OCI-LY7 (cell line): ENCODE measurements at regions not wholly inside any gene's neighbourhood (a gene's known extent, or its start where the extent isn't known, plus 50 kb on each side); places are given as distances from the start of the nearest gene placed in this dataset.
A peak's percentile ranks its signal among the peaks of the same experiment; 100 is the strongest.

Source experiments
- BruUV-seq: library from RNA; stranded (reverse); fragments of 400-500 nt; replicated peaks from 2 replicates; lab custom pipeline; 2021; lab: Mats Ljungman, UMichigan
- CTCF ChIA-PET: fragments of 300-600 bp; sonication (Branson Sonifier 250); formaldehyde crosslinking; loops from one replicate; lab custom pipeline; 2022; ENCODE audit warnings: antibody characterized with exemption; ENCODE audit not compliant: unreplicated experiment; lab: Charles Lee
- POLR2A ChIA-PET: fragments of 300-600 bp; sonication (Branson Sonifier 250); formaldehyde crosslinking; loops from one replicate; lab custom pipeline; 2022; ENCODE audit warnings: antibody characterized with exemption; lab: Charles Lee
- DNase-seq: peaks from one replicate; pipeline ENCODE4 v3.0.0-alpha.2; 2015; ENCODE audit warnings: low spot score
- H2AFZ ChIP-seq: fragments of 200-600 bp; sonication (generic), shearing (Covaris generic); 2 replicates; pipeline ENCODE4 v1.6.1; 2014; ENCODE audit warnings: mild to moderate bottlenecking, antibody characterized with exemption, low read length, moderate library complexity
- H3K27ac ChIP-seq: fragments of 200-600 bp; sonication (generic); 2 replicates; pipeline ENCODE4 v1.5.1; 2014; ENCODE audit warnings: mixed run types, low read depth, mild to moderate bottlenecking, moderate library complexity, low read length, inconsistent platforms; ENCODE audit not compliant: poor library complexity, severe bottlenecking
- H3K36me3 ChIP-seq: fragments of 200-600 bp; sonication (generic); 2 replicates; pipeline ENCODE4 v1.6.1; 2014; ENCODE audit warnings: mild to moderate bottlenecking, antibody characterized with exemption, low read length, moderate library complexity, mixed read lengths; ENCODE audit not compliant: insufficient read depth
- H3K4me1 ChIP-seq: fragments of 200-600 bp; sonication (generic); 2 replicates; pipeline ENCODE4 v1.5.1; 2014; ENCODE audit warnings: mild to moderate bottlenecking, low read length; ENCODE audit not compliant: insufficient read depth, poor library complexity, severe bottlenecking
- H3K4me2 ChIP-seq: fragments of 200-600 bp; sonication (generic); 2 replicates; pipeline ENCODE4 v1.6.1; 2014; ENCODE audit warnings: mild to moderate bottlenecking, low read length
- H3K4me3 ChIP-seq: fragments of 200-600 bp; sonication (generic); 2 replicates; pipeline ENCODE4 v1.5.1; 2014; ENCODE audit warnings: mild to moderate bottlenecking, low read depth, low read length; ENCODE audit not compliant: poor library complexity, severe bottlenecking
- H3K79me2 ChIP-seq: fragments of 200-600 bp; sonication (generic); 2 replicates; pipeline ENCODE4 v1.6.1; 2016; ENCODE audit warnings: low read depth, mild to moderate bottlenecking, low read length, moderate library complexity, mixed read lengths; ENCODE audit not compliant: insufficient read depth
- H3K9me2 ChIP-seq: fragments of 200-600 bp; sonication (generic); 2 replicates; pipeline ENCODE4 v1.6.1; 2016; ENCODE audit warnings: mild to moderate bottlenecking, low read length, mixed read lengths; ENCODE audit not compliant: insufficient read depth
- H3K9me3 ChIP-seq: fragments of 200-600 bp; sonication (generic); 2 replicates; pipeline ENCODE4 v1.6.1; 2014; ENCODE audit warnings: mild to moderate bottlenecking, mixed run types, low read length, mixed read lengths
- H4K20me1 ChIP-seq: fragments of 200-600 bp; sonication (generic); 2 replicates; pipeline ENCODE4 v1.6.1; 2014; ENCODE audit warnings: mild to moderate bottlenecking, antibody characterized with exemption, low read length, moderate library complexity, mixed read lengths; ENCODE audit not compliant: insufficient read depth
- EZH2phosphoT487 ChIP-seq: fragments of 200-600 bp; sonication (generic); IDR thresholded peaks from 2 replicates; pipeline ENCODE4 v1.6.1; 2018; ENCODE audit warnings: low read depth, borderline replicate concordance, mild to moderate bottlenecking, mixed run types, antibody characterized with exemption, low read length, moderate library complexity, mixed read lengths
- intact Hi-C: fragments of 100-400 bp; cut with micrococcal nuclease; formaldehyde crosslinking; loops from one replicate; pipeline ENCODE4 v1.10.0; 2022; ENCODE audit not compliant: unreplicated experiment
- TF ChIP-seq, protein P1 (sequence below): fragments of 200-600 bp; sonication (generic); conservative IDR thresholded peaks from 2 replicates; pipeline ENCODE4 v1.5.1; 2014; ENCODE audit warnings: mild to moderate bottlenecking, antibody characterized with exemption, low read length, moderate library complexity, mixed read lengths

- POLR2A ChIA-PET: interaction anchor here (0.6 to 8.9 kb wide), 9 partner anchors 9 to 118 kb away, joined by 3 to 58 read pairs (median 4); no protein-coding TSS in a partner anchor
- Histone ChIP-seq H3K9me2 (no peaks in the 10 kb centered on the region), H3K36me3 (no peaks in the 10 kb centered on the region), H3K4me3 (no peak overlapping the region), H3K9me3 (no peaks in the 10 kb centered on the region), H3K27ac (peak overlapping the region; percentile 94), H3K4me1 (peaks cover 88% of the 10 kb centered on the region), H2AFZ (peak overlapping the region; percentile 71; the same call in 1 of the 2 replicates), H4K20me1 (no peaks in the 10 kb centered on the region), H3K79me2 (peaks cover 5% of the 10 kb centered on the region; the same call in 1 of the 2 replicates), H3K4me2 (peak overlapping the region; percentile 38)
- intact Hi-C loops: loop anchor here (5.0 kb wide), 1 partner anchor 79 kb away; no protein-coding TSS in a partner anchor
- DNase-seq: no peak
- no TSS peak for BruUV-seq
- CTCF ChIA-PET: interaction anchor here (1.2 to 2.6 kb wide), 3 partner anchors 12 to 62 kb away, joined by 3 to 8 read pairs (median 3); no protein-coding TSS in a partner anchor
- TF ChIP-seq EZH2phosphoT487: no peak
- TF ChIP-seq, protein P1, sequence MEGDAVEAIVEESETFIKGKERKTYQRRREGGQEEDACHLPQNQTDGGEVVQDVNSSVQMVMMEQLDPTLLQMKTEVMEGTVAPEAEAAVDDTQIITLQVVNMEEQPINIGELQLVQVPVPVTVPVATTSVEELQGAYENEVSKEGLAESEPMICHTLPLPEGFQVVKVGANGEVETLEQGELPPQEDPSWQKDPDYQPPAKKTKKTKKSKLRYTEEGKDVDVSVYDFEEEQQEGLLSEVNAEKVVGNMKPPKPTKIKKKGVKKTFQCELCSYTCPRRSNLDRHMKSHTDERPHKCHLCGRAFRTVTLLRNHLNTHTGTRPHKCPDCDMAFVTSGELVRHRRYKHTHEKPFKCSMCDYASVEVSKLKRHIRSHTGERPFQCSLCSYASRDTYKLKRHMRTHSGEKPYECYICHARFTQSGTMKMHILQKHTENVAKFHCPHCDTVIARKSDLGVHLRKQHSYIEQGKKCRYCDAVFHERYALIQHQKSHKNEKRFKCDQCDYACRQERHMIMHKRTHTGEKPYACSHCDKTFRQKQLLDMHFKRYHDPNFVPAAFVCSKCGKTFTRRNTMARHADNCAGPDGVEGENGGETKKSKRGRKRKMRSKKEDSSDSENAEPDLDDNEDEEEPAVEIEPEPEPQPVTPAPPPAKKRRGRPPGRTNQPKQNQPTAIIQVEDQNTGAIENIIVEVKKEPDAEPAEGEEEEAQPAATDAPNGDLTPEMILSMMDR: no peak
These were observed 60.1 kb upstream of the GPCPD1 start for GRCh38 chr20:5670874-5671273.

DNA sequence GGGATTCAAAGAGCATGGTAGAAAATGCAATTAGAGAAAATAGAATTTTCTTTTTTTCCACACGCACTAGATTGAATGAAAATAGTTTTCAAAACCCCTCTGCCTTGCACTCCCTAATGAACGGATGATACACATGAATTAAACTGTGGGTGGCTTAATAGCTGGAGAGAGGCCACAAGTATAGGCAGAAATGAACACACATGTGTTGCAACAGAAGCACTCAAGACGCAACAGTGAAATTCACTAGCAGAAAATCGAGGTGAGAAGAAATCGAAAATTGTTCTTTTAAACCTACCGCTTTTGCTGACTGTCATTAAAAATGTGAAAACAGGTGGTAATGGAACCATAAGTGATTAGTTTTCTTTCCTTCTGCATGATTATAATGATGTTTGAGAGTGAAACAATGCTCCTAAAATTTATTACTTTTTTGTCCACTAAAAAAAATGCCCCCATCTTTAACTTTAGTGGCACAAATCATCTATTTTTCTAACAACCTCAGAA, 59.3 kb upstream of the GPCPD1 start:
- intact Hi-C loops: loop anchor here (5.0 kb wide), 1 partner anchor 78 kb away; no protein-coding TSS in a partner anchor
- CTCF ChIA-PET: interaction anchor here (1.2 to 2.6 kb wide), 3 partner anchors 11 to 61 kb away, joined by 3 to 8 read pairs (median 3); no protein-coding TSS in a partner anchor
- DNase-seq: no peak

GRCh38 chr20:5668529-5668868, 57.7 kb upstream of the GPCPD1 start:
- Histone ChIP-seq H3K9me3 (peaks cover 6% of the 10 kb centered on the region; the same call in 1 of the 2 replicates), H3K4me1 (peaks cover 83% of the 10 kb centered on the region), H3K9me2 (no peaks in the 10 kb centered on the region), H3K4me3 (no peak overlapping the region), H3K36me3 (no peaks in the 10 kb centered on the region), H4K20me1 (no peaks in the 10 kb centered on the region), H3K4me2 (peak overlapping the region; percentile 46), H2AFZ (peak overlapping the region; percentile 24; the same call in 1 of the 2 replicates), H3K27ac (peak overlapping the region; percentile 94), H3K79me2 (peaks cover 5% of the 10 kb centered on the region; the same call in 1 of the 2 replicates)
- BruUV-seq: no TSS peak
- ChIA-PET CTCF (interaction anchor here (0.8 to 1.1 kb wide), 2 partner anchors 13 to 22 kb away, joined by 3 read pairs; no protein-coding TSS in a partner anchor), POLR2A (interaction anchor here (0.9 to 8.9 kb wide), 7 partner anchors 8 to 136 kb away, joined by 3 to 58 read pairs (median 6); no protein-coding TSS in a partner anchor)
- no peak for DNase-seq
- TF ChIP-seq EZH2phosphoT487: no peak
- TF ChIP-seq, protein P1: no peak
- intact Hi-C loops: no loop called here

More for the DNA sequence above, 59.3 kb upstream of the GPCPD1 start:
- H3K27ac ChIP-seq: peak overlapping the region; percentile 94
- H3K4me3 ChIP-seq: no peak overlapping the region
- no peaks in the 10 kb centered on the region for H3K9me2 ChIP-seq
- no TSS peak for BruUV-seq
- no peak for TF ChIP-seq EZH2phosphoT487
- H3K36me3 ChIP-seq: no peaks in the 10 kb centered on the region
- POLR2A ChIA-PET: interaction anchor here (0.6 to 8.9 kb wide), 10 partner anchors 12 to 135 kb away, joined by 3 to 58 read pairs (median 5); no protein-coding TSS in a partner anchor
- H3K9me3 ChIP-seq: peaks cover under 1% of the 10 kb centered on the region; the same call in 1 of the 2 replicates
- no peaks in the 10 kb centered on the region for H4K20me1 ChIP-seq
- peaks cover 88% of the 10 kb centered on the region for H3K4me1 ChIP-seq
- H3K4me2 ChIP-seq: peak overlapping the region; percentile 46
- peaks cover 5% of the 10 kb centered on the region; the same call in 1 of the 2 replicates for H3K79me2 ChIP-seq
- H2AFZ ChIP-seq: peak overlapping the region; percentile 83
